ENCODE measurements at regions not wholly inside any gene's neighbourhood (a gene's known extent, or its start where the extent isn't known, plus 50 kb on each side); places are given as distances from the start of the nearest gene placed in this dataset.

DNA sequence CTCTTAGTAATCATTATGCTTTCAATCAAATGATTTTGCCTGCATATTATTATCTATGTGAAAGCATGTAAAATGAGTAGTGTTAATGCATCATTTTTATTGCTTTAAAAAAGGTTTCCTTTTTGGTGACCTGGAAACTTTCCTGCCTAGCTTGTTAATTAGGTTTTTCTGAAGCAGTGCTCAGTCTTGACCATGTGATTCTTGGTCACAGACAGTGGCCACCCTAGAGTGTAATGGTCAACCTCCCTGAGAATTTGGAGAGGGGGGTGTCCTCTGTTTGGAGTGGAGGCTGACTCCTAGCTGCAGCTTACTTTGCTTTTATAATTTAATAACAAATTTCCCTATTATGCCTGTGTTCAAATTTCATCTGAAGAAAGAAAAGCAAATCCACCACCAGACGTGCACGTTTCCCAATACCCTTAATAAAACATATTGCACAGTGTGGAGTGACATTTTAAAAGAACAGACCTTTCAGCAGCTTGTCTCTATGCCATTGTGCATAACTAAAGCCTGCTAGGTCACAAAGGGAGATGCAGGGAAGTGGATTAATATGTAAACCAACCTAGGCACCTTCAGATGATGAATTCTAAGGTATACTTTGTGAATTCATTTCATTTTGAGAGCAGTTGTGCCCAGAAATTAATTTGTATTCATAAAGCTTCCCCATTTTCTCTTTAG, 130.6 kb downstream of the RPRM start:
- 70% methylated on average over 2 of the region's 2 CpGs for WGBS
- DNase-seq (ENCODE audit: low read depth in 6 of 9, low spot score in 9 of 9), result no peak
- H3K9me3 ChIP-seq (ENCODE audit: control insufficient read depth in 2 of 2, insufficient read depth in 1 of 2, low read length in 1 of 2), result no peaks in the 10 kb centered on the region
- no peaks in the 10 kb centered on the region for H3K27me3 ChIP-seq (ENCODE audit: control insufficient read depth in 2 of 2, insufficient read depth in 1 of 2, low read length in 1 of 2)
- no peaks in the 10 kb centered on the region for H3K36me3 ChIP-seq (ENCODE audit: control insufficient read depth in 2 of 2, insufficient read depth in 2 of 2, low read length in 1 of 2)
- H3K4me3 ChIP-seq (ENCODE audit: low read length in 2 of 2), result no peak overlapping the region
- H3K27ac ChIP-seq (ENCODE audit: low read depth in 1 of 2, low read length in 1 of 2), result no peak overlapping the region
- no peaks in the 10 kb centered on the region for H3K4me1 ChIP-seq (ENCODE audit: control insufficient read depth in 2 of 2, insufficient read depth in 2 of 2, low read length in 2 of 2)

DNA sequence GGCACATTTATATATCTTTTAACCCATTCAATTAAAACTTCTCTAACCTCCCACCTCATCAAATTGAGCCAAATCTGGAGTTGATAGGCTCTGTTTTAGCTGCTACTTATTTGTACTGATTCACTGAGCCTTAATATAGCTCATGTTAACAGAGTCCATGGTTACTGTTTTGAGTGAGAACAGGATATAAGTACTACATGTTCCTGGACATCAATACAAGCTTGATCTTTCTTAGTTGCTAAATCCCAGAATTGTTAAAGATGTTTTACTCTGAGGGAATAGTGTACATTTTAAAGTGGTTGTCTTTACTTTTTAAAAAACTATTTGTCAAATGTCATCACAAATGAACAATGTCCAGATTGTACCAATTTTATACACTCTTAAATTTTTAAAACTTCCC, 157.7 kb downstream of the RPRM start:
- Histone ChIP-seq H3K36me3 (ENCODE audit: control insufficient read depth in 2 of 2, insufficient read depth in 2 of 2, low read length in 1 of 2) (no peaks in the 10 kb centered on the region), H3K27ac (ENCODE audit: low read depth in 1 of 2, low read length in 1 of 2) (no peak overlapping the region), H3K9me3 (ENCODE audit: control insufficient read depth in 2 of 2, insufficient read depth in 1 of 2, low read length in 1 of 2) (no peaks in the 10 kb centered on the region), H3K4me1 (ENCODE audit: control insufficient read depth in 2 of 2, insufficient read depth in 2 of 2, low read length in 2 of 2) (no peaks in the 10 kb centered on the region), H3K4me3 (ENCODE audit: low read length in 2 of 2) (no peak overlapping the region), H3K27me3 (ENCODE audit: control insufficient read depth in 2 of 2, insufficient read depth in 1 of 2, low read length in 1 of 2) (no peaks in the 10 kb centered on the region)
- DNase-seq (ENCODE audit: low read depth in 6 of 9, low spot score in 9 of 9), result no peak

GRCh38 chr2:153311432-153311831, 167.1 kb downstream of the RPRM start:
- H3K9me3 ChIP-seq (ENCODE audit: control insufficient read depth in 2 of 2, insufficient read depth in 1 of 2, low read length in 1 of 2), result no peaks in the 10 kb centered on the region

DNA sequence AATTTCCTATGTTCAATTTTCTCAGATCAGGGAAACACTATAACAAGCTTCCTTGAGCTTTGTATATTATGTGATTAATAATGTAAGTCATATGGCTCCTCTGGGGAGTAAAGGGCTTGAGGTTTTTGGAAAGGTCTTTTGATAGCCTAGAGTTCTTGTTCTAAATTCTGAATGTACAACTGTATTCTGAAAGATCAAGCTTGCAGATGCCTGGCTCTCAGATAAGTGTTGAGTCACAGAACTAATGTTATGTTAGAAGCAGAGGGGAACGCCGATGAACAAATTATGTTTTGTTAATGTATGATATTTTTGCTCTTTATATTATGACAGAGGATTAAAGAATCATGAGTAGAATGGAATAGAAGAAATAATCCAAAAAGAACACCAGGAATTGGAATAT, 170.1 kb downstream of the RPRM start:
- Histone ChIP-seq H3K27ac (ENCODE audit: low read depth in 1 of 2, low read length in 1 of 2) (no peak overlapping the region), H3K36me3 (ENCODE audit: control insufficient read depth in 2 of 2, insufficient read depth in 2 of 2, low read length in 1 of 2) (no peaks in the 10 kb centered on the region), H3K9me3 (ENCODE audit: control insufficient read depth in 2 of 2, insufficient read depth in 1 of 2, low read length in 1 of 2) (no peaks in the 10 kb centered on the region), H3K4me1 (ENCODE audit: control insufficient read depth in 2 of 2, insufficient read depth in 2 of 2, low read length in 2 of 2) (no peaks in the 10 kb centered on the region), H3K4me3 (ENCODE audit: low read length in 2 of 2) (no peak overlapping the region), H3K27me3 (ENCODE audit: control insufficient read depth in 2 of 2, insufficient read depth in 1 of 2, low read length in 1 of 2) (no peaks in the 10 kb centered on the region)
- no peak for DNase-seq (ENCODE audit: low read depth in 6 of 9, low spot score in 9 of 9)
- WGBS, result 98% methylated on average over 2 of the region's 2 CpGs

More at GRCh38 chr2:153311432-153311831, 167.1 kb downstream of the RPRM start:
- Histone ChIP-seq H3K27ac (ENCODE audit: low read depth in 1 of 2, low read length in 1 of 2) (no peak overlapping the region), H3K4me1 (ENCODE audit: control insufficient read depth in 2 of 2, insufficient read depth in 2 of 2, low read length in 2 of 2) (no peaks in the 10 kb centered on the region), H3K36me3 (ENCODE audit: control insufficient read depth in 2 of 2, insufficient read depth in 2 of 2, low read length in 1 of 2) (no peaks in the 10 kb centered on the region), H3K4me3 (ENCODE audit: low read length in 2 of 2) (no peak overlapping the region), H3K27me3 (ENCODE audit: control insufficient read depth in 2 of 2, insufficient read depth in 1 of 2, low read length in 1 of 2) (no peaks in the 10 kb centered on the region)
- WGBS, result 77% methylated on average over 8 of the region's 8 CpGs
- DNase-seq (ENCODE audit: low read depth in 6 of 9, low spot score in 9 of 9), result no peak

GRCh38 chr2:153307223-153307622, 171.3 kb downstream of the RPRM start:
- Histone ChIP-seq H3K36me3 (ENCODE audit: control insufficient read depth in 2 of 2, insufficient read depth in 2 of 2, low read length in 1 of 2) (no peaks in the 10 kb centered on the region), H3K27me3 (ENCODE audit: control insufficient read depth in 2 of 2, insufficient read depth in 1 of 2, low read length in 1 of 2) (no peaks in the 10 kb centered on the region), H3K27ac (ENCODE audit: low read depth in 1 of 2, low read length in 1 of 2) (no peak overlapping the region), H3K4me3 (ENCODE audit: low read length in 2 of 2) (no peak overlapping the region), H3K9me3 (ENCODE audit: control insufficient read depth in 2 of 2, insufficient read depth in 1 of 2, low read length in 1 of 2) (no peaks in the 10 kb centered on the region), H3K4me1 (ENCODE audit: control insufficient read depth in 2 of 2, insufficient read depth in 2 of 2, low read length in 2 of 2) (no peaks in the 10 kb centered on the region)
- 77% methylated on average over 3 of the region's 3 CpGs for WGBS
- DNase-seq (ENCODE audit: low read depth in 6 of 9, low spot score in 9 of 9), result no peak

GRCh38 chr2:153299809-153300208, 178.8 kb downstream of the RPRM start:
- DNase-seq (ENCODE audit: low read depth in 6 of 9, low spot score in 9 of 9), result no peak
- no peaks in the 10 kb centered on the region for H3K9me3 ChIP-seq (ENCODE audit: control insufficient read depth in 2 of 2, insufficient read depth in 1 of 2, low read length in 1 of 2)
- no peak overlapping the region for H3K27ac ChIP-seq (ENCODE audit: low read depth in 1 of 2, low read length in 1 of 2)
- H3K36me3 ChIP-seq (ENCODE audit: control insufficient read depth in 2 of 2, insufficient read depth in 2 of 2, low read length in 1 of 2), result no peaks in the 10 kb centered on the region
- H3K27me3 ChIP-seq (ENCODE audit: control insufficient read depth in 2 of 2, insufficient read depth in 1 of 2, low read length in 1 of 2), result no peaks in the 10 kb centered on the region
- H3K4me1 ChIP-seq (ENCODE audit: control insufficient read depth in 2 of 2, insufficient read depth in 2 of 2, low read length in 2 of 2), result no peaks in the 10 kb centered on the region
- 91% methylated on average over 4 of the region's 4 CpGs for WGBS
- no peak overlapping the region for H3K4me3 ChIP-seq (ENCODE audit: low read length in 2 of 2)

DNA sequence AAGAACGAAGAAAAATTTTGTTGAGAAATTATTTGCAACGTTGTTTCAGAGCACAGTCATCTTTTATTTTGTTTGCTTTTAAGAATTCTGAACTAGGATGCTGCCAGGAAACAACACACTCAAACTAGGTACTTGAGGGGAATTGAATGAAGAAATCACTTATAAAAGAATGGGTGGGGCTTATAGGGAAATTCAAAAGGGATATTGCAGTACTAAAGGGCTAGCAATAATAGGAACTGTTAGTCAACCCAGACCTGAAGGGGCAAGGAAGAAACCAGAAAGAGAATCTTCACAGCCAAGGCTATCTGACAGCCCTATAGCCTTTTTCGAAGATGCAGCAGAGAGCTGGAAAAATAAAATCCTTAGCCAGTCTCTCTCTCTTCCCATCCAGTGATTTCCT, 179.3 kb downstream of the RPRM start:
- Histone ChIP-seq H3K4me1 (ENCODE audit: control insufficient read depth in 2 of 2, insufficient read depth in 2 of 2, low read length in 2 of 2) (no peaks in the 10 kb centered on the region), H3K9me3 (ENCODE audit: control insufficient read depth in 2 of 2, insufficient read depth in 1 of 2, low read length in 1 of 2) (no peaks in the 10 kb centered on the region), H3K27ac (ENCODE audit: low read depth in 1 of 2, low read length in 1 of 2) (no peak overlapping the region), H3K36me3 (ENCODE audit: control insufficient read depth in 2 of 2, insufficient read depth in 2 of 2, low read length in 1 of 2) (no peaks in the 10 kb centered on the region), H3K4me3 (ENCODE audit: low read length in 2 of 2) (no peak overlapping the region), H3K27me3 (ENCODE audit: control insufficient read depth in 2 of 2, insufficient read depth in 1 of 2, low read length in 1 of 2) (no peaks in the 10 kb centered on the region)
- DNase-seq (ENCODE audit: low read depth in 6 of 9, low spot score in 9 of 9), result no peak
- 94% methylated on average over 3 of the region's 3 CpGs for WGBS

- no peak for DNase-seq (ENCODE audit: low read depth in 6 of 9, low spot score in 9 of 9)
- no peaks in the 10 kb centered on the region for H3K4me1 ChIP-seq (ENCODE audit: control insufficient read depth in 2 of 2, insufficient read depth in 2 of 2, low read length in 2 of 2)
- H3K27ac ChIP-seq (ENCODE audit: low read depth in 1 of 2, low read length in 1 of 2), result no peak overlapping the region
- 67% methylated on average over 2 of the region's 2 CpGs for WGBS
- no peaks in the 10 kb centered on the region for H3K9me3 ChIP-seq (ENCODE audit: control insufficient read depth in 2 of 2, insufficient read depth in 1 of 2, low read length in 1 of 2)
- no peak overlapping the region for H3K4me3 ChIP-seq (ENCODE audit: low read length in 2 of 2)
- no peaks in the 10 kb centered on the region for H3K27me3 ChIP-seq (ENCODE audit: control insufficient read depth in 2 of 2, insufficient read depth in 1 of 2, low read length in 1 of 2)
- H3K36me3 ChIP-seq (ENCODE audit: control insufficient read depth in 2 of 2, insufficient read depth in 2 of 2, low read length in 1 of 2), result no peaks in the 10 kb centered on the region
Measured at GRCh38 chr2:153294199-153294786, 184.3 kb downstream of the RPRM start.

GRCh38 chr2:153291718-153292117, 186.8 kb downstream of the RPRM start:
- no peak overlapping the region for H3K27ac ChIP-seq (ENCODE audit: low read depth in 1 of 2, low read length in 1 of 2)
- no peaks in the 10 kb centered on the region for H3K9me3 ChIP-seq (ENCODE audit: control insufficient read depth in 2 of 2, insufficient read depth in 1 of 2, low read length in 1 of 2)
- no peaks in the 10 kb centered on the region for H3K36me3 ChIP-seq (ENCODE audit: control insufficient read depth in 2 of 2, insufficient read depth in 2 of 2, low read length in 1 of 2)
- no peak overlapping the region for H3K4me3 ChIP-seq (ENCODE audit: low read length in 2 of 2)
- DNase-seq (ENCODE audit: low read depth in 6 of 9, low spot score in 9 of 9), result no peak
- H3K27me3 ChIP-seq (ENCODE audit: control insufficient read depth in 2 of 2, insufficient read depth in 1 of 2, low read length in 1 of 2), result no peaks in the 10 kb centered on the region
- 84% methylated on average over 5 of the region's 5 CpGs for WGBS
- no peaks in the 10 kb centered on the region for H3K4me1 ChIP-seq (ENCODE audit: control insufficient read depth in 2 of 2, insufficient read depth in 2 of 2, low read length in 2 of 2)
